ENCODE measurements at regions not wholly inside any gene's neighbourhood (a gene's known extent, or its start where the extent isn't known, plus 50 kb on each side); places are given as distances from the start of the nearest gene placed in this dataset.

DNA sequence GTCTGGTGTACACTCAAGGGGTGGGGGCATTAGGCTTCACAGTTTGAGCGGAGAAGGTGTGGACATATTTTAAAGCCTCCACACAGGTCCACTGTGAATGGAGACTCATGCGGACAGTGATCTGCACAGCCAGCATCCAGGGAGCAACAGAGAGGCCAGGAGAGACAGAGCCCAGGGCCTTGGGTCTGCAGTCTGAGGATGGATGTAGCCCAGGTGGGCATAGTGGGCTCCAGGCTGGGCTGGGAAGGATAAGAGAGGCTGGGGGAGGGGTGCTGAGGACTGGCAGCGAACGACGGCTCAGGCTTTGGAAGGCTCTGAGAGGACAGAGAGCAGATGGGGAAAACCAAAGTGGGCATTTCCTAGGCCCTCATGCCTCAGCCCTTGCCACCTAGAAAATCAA is 128.8 kb downstream of the PAPOLA start:
- Histone ChIP-seq H3K27ac (ENCODE audit: low read depth, low read length) (no peak overlapping the region), H3K9me3 (ENCODE audit: control insufficient read depth in 1 of 2, insufficient read depth in 1 of 2, low read depth in 1 of 2, low read length in 2 of 2) (no peaks in the 10 kb centered on the region), H3K4me2 (ENCODE audit: low read length) (no peak overlapping the region), H2AFZ (ENCODE audit: low read depth, low read length, poor library complexity, severe bottlenecking) (no peak overlapping the region), H3K9ac (ENCODE audit: low read length) (no peak overlapping the region), H3K4me1 (ENCODE audit: control insufficient read depth in 1 of 2, insufficient read depth in 2 of 2, low read length in 2 of 2) (no peaks in the 10 kb centered on the region; a peak in 1 of 4 replicates), H3K9me2 (ENCODE audit: insufficient read depth) (no peaks in the 10 kb centered on the region), H3K79me2 (ENCODE audit: insufficient read depth, low read length) (no peaks in the 10 kb centered on the region), H3K36me3 (ENCODE audit: control insufficient read depth in 1 of 2, insufficient read depth in 2 of 2, low read length in 2 of 2) (no peaks in the 10 kb centered on the region), H4K20me1 (ENCODE audit: insufficient read depth) (no peaks in the 10 kb centered on the region), H3K4me3 (replicated peaks in 1 of 2; ENCODE audit: low read depth in 1 of 2, low read length in 2 of 2) (no peak overlapping the region), H3K27me3 (ENCODE audit: insufficient read depth, low read length) (peaks cover 7% of the 10 kb centered on the region; the same call in 1 of the 2 replicates)
- no peak for DNase-seq (ENCODE audit: low read depth, low spot score)
- ChIA-PET CTCF (no interaction called here), RAD21 (ENCODE audit: low non-redundant PET in 1 of 2, low total read pairs in 2 of 2, uncharacterized antibody in 2 of 2, unreplicated experiment in 2 of 2) (no interaction called here), POLR2A (no interaction called here)
- TF ChIP-seq EGR1 (IDR thresholded peaks at IDR 0.05; ENCODE audit: low read depth) (no peak), ATF3 (IDR thresholded peaks at IDR 0.05) (no peak), ZNF274 (IDR thresholded peaks at IDR 0.05; ENCODE audit: low read depth, low read length) (no peak), ELF1 (IDR thresholded peaks at IDR 0.05; ENCODE audit: borderline replicate concordance, low read depth) (no peak), CBX3 (IDR thresholded peaks at IDR 0.05; ENCODE audit: low read depth) (no peak), POLR2AphosphoS5 (IDR thresholded peaks at IDR 0.05; ENCODE audit: low read depth, low read length) (no peak), EZH2phosphoT487 (IDR thresholded peaks at IDR 0.05; ENCODE audit: borderline replicate concordance) (no peak), MAX (IDR thresholded peaks at IDR 0.05) (no peak), EZH2 (IDR thresholded peaks at IDR 0.05) (no peak), ZFX (IDR thresholded peaks at IDR 0.05) (no peak), TCF7L2 (IDR thresholded peaks at IDR 0.05; ENCODE audit: borderline replicate concordance, extremely low read depth, insufficient read depth, insufficient read length) (no peak), POLR2A (IDR thresholded peaks at IDR 0.05; ENCODE audit: borderline replicate concordance, extremely low read depth, insufficient read depth, insufficient read length) (no peak)
- TF ChIP-seq, protein P1, sequence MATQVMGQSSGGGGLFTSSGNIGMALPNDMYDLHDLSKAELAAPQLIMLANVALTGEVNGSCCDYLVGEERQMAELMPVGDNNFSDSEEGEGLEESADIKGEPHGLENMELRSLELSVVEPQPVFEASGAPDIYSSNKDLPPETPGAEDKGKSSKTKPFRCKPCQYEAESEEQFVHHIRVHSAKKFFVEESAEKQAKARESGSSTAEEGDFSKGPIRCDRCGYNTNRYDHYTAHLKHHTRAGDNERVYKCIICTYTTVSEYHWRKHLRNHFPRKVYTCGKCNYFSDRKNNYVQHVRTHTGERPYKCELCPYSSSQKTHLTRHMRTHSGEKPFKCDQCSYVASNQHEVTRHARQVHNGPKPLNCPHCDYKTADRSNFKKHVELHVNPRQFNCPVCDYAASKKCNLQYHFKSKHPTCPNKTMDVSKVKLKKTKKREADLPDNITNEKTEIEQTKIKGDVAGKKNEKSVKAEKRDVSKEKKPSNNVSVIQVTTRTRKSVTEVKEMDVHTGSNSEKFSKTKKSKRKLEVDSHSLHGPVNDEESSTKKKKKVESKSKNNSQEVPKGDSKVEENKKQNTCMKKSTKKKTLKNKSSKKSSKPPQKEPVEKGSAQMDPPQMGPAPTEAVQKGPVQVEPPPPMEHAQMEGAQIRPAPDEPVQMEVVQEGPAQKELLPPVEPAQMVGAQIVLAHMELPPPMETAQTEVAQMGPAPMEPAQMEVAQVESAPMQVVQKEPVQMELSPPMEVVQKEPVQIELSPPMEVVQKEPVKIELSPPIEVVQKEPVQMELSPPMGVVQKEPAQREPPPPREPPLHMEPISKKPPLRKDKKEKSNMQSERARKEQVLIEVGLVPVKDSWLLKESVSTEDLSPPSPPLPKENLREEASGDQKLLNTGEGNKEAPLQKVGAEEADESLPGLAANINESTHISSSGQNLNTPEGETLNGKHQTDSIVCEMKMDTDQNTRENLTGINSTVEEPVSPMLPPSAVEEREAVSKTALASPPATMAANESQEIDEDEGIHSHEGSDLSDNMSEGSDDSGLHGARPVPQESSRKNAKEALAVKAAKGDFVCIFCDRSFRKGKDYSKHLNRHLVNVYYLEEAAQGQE (IDR thresholded peaks at IDR 0.05; ENCODE audit: low read depth), result no peak
- no TSS peak for BruUV-seq (replicated peaks)
- intact Hi-C loops (cut with micrococcal nuclease), result no loop called here
- no peak for ATAC-seq
